Astrocyte (in vitro differentiated cells and primary cell): ENCODE measurements at regions not wholly inside any gene's neighbourhood (a gene's known extent, or its start where the extent isn't known, plus 50 kb on each side); places are given as distances from the start of the nearest gene placed in this dataset.

ENCODE experiments used
- DNase-seq: peaks from one replicate; pipeline ENCODE4 v3.0.0-alpha.2; 2010; ENCODE audit warnings: low read depth
- FAIRE-seq: peaks from 2 replicates; lab custom pipeline; 2011; peaks lifted over from hg19 to GRCh38; lab: Jason Lieb, UNC
- H2AFZ ChIP-seq: 2 replicates; pipeline ENCODE4 v1.6.0; 2012; ENCODE audit warnings: low read depth, low read length, inconsistent platforms
- H3K27ac ChIP-seq: 2 replicates; pipeline ENCODE4 v1.5.1; 2011; ENCODE audit warnings: low read depth, low read length, inconsistent platforms
- H3K27me3 ChIP-seq: 2 replicates; pipeline ENCODE4 v1.6.0; 2011; ENCODE audit warnings: low read length, inconsistent platforms; ENCODE audit not compliant: insufficient read depth
- H3K36me3 ChIP-seq: 2 replicates; pipeline ENCODE4 v1.5.1; 2011; ENCODE audit warnings: low read length, inconsistent platforms; ENCODE audit not compliant: insufficient read depth
- H3K4me1 ChIP-seq: 2 replicates; pipeline ENCODE4 v1.5.1; 2011; ENCODE audit warnings: low read length, inconsistent platforms; ENCODE audit not compliant: insufficient read depth
- H3K4me2 ChIP-seq: 2 replicates; pipeline ENCODE4 v1.6.0; 2012; ENCODE audit warnings: low read length, inconsistent platforms
- H3K4me3 ChIP-seq: 2 replicates; pipeline ENCODE4 v1.5.1; 2011; ENCODE audit warnings: low read depth, mild to moderate bottlenecking, low read length, inconsistent platforms; ENCODE audit not compliant: insufficient read depth
- H3K79me2 ChIP-seq: 2 replicates; pipeline ENCODE4 v1.6.0; 2012; ENCODE audit warnings: mild to moderate bottlenecking, low read length, inconsistent platforms; ENCODE audit not compliant: insufficient read depth
- H3K9ac ChIP-seq: 2 replicates; pipeline ENCODE4 v1.6.0; 2012; ENCODE audit warnings: mild to moderate bottlenecking, low read length, inconsistent platforms
- H3K9me3 ChIP-seq: 2 replicates; pipeline ENCODE4 v1.5.1; 2012; ENCODE audit warnings: low read depth, mild to moderate bottlenecking, low read length, inconsistent platforms; ENCODE audit not compliant: insufficient read depth
- H4K20me1 ChIP-seq: 2 replicates; pipeline ENCODE4 v1.6.0; 2012; ENCODE audit warnings: low read length, inconsistent platforms; ENCODE audit not compliant: insufficient read depth
- H3K27ac Mint-ChIP-seq: one replicate; pipeline ENCODE4 v1.8.0; 2021; ENCODE audit warnings: mild to moderate bottlenecking, mixed read lengths; ENCODE audit not compliant: unreplicated experiment
- H3K27me3 Mint-ChIP-seq: one replicate; pipeline ENCODE4 v1.8.0; 2021; ENCODE audit warnings: low read depth, mixed read lengths; ENCODE audit not compliant: unreplicated experiment
- H3K36me3 Mint-ChIP-seq: one replicate; pipeline ENCODE4 v1.8.0; 2021; ENCODE audit warnings: low read depth, mixed read lengths; ENCODE audit not compliant: unreplicated experiment
- H3K4me1 Mint-ChIP-seq: one replicate; pipeline ENCODE4 v1.8.0; 2021; ENCODE audit warnings: low read depth, mixed read lengths; ENCODE audit not compliant: unreplicated experiment
- H3K4me3 Mint-ChIP-seq: one replicate; pipeline ENCODE4 v1.8.0; 2021; ENCODE audit warnings: mild to moderate bottlenecking, moderate library complexity, mixed read lengths; ENCODE audit not compliant: unreplicated experiment
- H3K9me3 Mint-ChIP-seq: one replicate; pipeline ENCODE4 v1.8.0; 2021; ENCODE audit warnings: mild to moderate bottlenecking, mixed read lengths; ENCODE audit not compliant: unreplicated experiment
- CTCF ChIP-seq: IDR thresholded peaks from 2 replicates; pipeline ENCODE4 v1.5.1; 2011; ENCODE audit warnings: low read depth, mild to moderate bottlenecking, inconsistent platforms, low read length, moderate library complexity; ENCODE audit not compliant: insufficient read depth
- EZH2 ChIP-seq: IDR thresholded peaks from 2 replicates; pipeline ENCODE4 v1.6.1; 2012; ENCODE audit warnings: mild to moderate bottlenecking, low read length, inconsistent platforms; ENCODE audit not compliant: insufficient read depth

- no peaks in the 10 kb centered on the region for H3K27me3 ChIP-seq
- TF ChIP-seq EZH2 (no peak), CTCF (no peak)
- FAIRE-seq, result no peak
Observed at GRCh38 chr7:108722561-108722960, 152.9 kb downstream of the DNAJB9 start.

GRCh38 chr7:108723381-108723814 lies 153.7 kb downstream of the DNAJB9 start:
- no peak overlapping the region for H3K4me3 ChIP-seq
- Mint-ChIP-seq H3K9me3 (no peaks in the 10 kb centered on the region), H3K4me1 (peaks cover 2% of the 10 kb centered on the region), H3K36me3 (no peaks in the 10 kb centered on the region), H3K4me3 (no peak overlapping the region), H3K27ac (no peak overlapping the region), H3K27me3 (peaks cover 10% of the 10 kb centered on the region)
- H3K4me2 ChIP-seq, result no peak overlapping the region
- no peaks in the 10 kb centered on the region for H3K9me3 ChIP-seq
- no peak for TF ChIP-seq CTCF
- TF ChIP-seq EZH2, result no peak
- FAIRE-seq, result no peak
- no peak overlapping the region for H3K27ac ChIP-seq
- H3K36me3 ChIP-seq, result no peaks in the 10 kb centered on the region
- H3K27me3 ChIP-seq, result no peaks in the 10 kb centered on the region
- no peak overlapping the region for H3K9ac ChIP-seq
- no peaks in the 10 kb centered on the region for H4K20me1 ChIP-seq
- H2AFZ ChIP-seq, result no peak overlapping the region
- no peaks in the 10 kb centered on the region for H3K4me1 ChIP-seq
- no peaks in the 10 kb centered on the region for H3K79me2 ChIP-seq
- DNase-seq, result no peak

More at GRCh38 chr7:108722561-108722960, 152.9 kb downstream of the DNAJB9 start:
- H3K27ac Mint-ChIP-seq, result no peak overlapping the region
- H3K79me2 ChIP-seq, result no peaks in the 10 kb centered on the region
- H3K27ac ChIP-seq, result no peak overlapping the region
- H3K36me3 ChIP-seq, result no peaks in the 10 kb centered on the region
- H3K4me1 Mint-ChIP-seq, result peaks cover 2% of the 10 kb centered on the region
- DNase-seq, result no peak
- no peak overlapping the region for H3K4me3 ChIP-seq
- H3K9me3 ChIP-seq, result no peaks in the 10 kb centered on the region
- no peak overlapping the region for H3K9ac ChIP-seq
- no peaks in the 10 kb centered on the region for H4K20me1 ChIP-seq
- no peak overlapping the region for H2AFZ ChIP-seq
- H3K27me3 Mint-ChIP-seq, result peaks cover 9% of the 10 kb centered on the region
- H3K36me3 Mint-ChIP-seq, result no peaks in the 10 kb centered on the region
- no peaks in the 10 kb centered on the region for H3K4me1 ChIP-seq
- H3K4me3 Mint-ChIP-seq, result no peak overlapping the region
- no peak overlapping the region for H3K4me2 ChIP-seq
- H3K9me3 Mint-ChIP-seq, result no peaks in the 10 kb centered on the region

- Mint-ChIP-seq H3K4me3 (no peak overlapping the region), H3K27me3 (peaks cover 10% of the 10 kb centered on the region), H3K9me3 (no peaks in the 10 kb centered on the region), H3K36me3 (no peaks in the 10 kb centered on the region), H3K27ac (no peak overlapping the region), H3K4me1 (peaks cover 2% of the 10 kb centered on the region)
- no peaks in the 10 kb centered on the region for H3K4me1 ChIP-seq
- no peaks in the 10 kb centered on the region for H3K27me3 ChIP-seq
- DNase-seq, result no peak
- TF ChIP-seq EZH2 (no peak), CTCF (no peak)
- H3K4me2 ChIP-seq, result no peak overlapping the region
- no peak overlapping the region for H2AFZ ChIP-seq
- H3K27ac ChIP-seq, result no peak overlapping the region
- H3K79me2 ChIP-seq, result no peaks in the 10 kb centered on the region
- FAIRE-seq, result no peak
- no peak overlapping the region for H3K4me3 ChIP-seq
- no peaks in the 10 kb centered on the region for H3K36me3 ChIP-seq
- no peaks in the 10 kb centered on the region for H4K20me1 ChIP-seq
- no peaks in the 10 kb centered on the region for H3K9me3 ChIP-seq
- no peak overlapping the region for H3K9ac ChIP-seq
Observed at GRCh38 chr7:108724251-108725100, 154.8 kb downstream of the DNAJB9 start.
